ENCODE measurements at regions not wholly inside any gene's neighbourhood (a gene's known extent, or its start where the extent isn't known, plus 50 kb on each side); places are given as distances from the start of the nearest gene placed in this dataset.

DNA sequence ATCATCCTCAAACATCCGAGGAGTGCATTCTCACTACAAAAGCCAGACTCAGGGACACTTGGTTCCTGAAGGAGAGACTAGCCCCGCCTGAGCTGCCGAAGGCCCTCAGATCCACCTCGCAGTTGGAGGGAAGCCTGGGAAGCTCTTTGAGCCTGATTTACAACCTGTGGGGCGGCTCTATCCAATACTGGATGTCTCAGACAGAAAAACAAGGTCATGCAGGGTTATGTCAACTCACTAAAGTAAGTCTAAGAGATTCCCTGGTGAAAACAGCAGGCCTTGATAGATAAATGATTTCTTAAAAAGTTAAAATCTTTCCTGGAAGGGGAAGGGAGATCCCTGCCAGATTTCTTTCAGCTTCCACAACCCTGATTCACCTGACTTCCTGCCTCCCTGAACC lies 284.3 kb downstream of the CYP26B1 start:
- DNase-seq = no peak

DNA sequence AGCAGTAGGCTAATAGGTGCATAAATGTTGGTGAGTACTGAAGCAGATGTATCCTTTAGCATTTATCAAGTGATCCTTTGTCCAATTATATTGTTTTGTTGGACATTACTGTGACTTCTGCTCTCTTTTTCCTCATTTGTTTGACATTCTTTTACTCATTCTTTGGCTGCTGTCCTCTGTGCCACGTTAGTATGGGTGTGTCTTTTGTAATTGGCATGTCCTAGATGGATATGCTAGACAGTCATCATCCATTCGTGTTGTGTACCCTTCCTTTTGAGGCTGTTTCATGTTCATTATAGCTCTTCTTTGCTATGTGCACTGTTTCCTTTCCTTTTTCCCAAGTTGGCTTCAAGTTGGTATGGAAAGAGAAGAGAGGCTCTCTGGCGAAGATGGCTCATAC lies 284.7 kb downstream of the CYP26B1 start:
- Histone ChIP-seq H3K9me3 (no peaks in the 10 kb centered on the region), H3K4me3 (no peak overlapping the region), H3K4me1 (no peaks in the 10 kb centered on the region), H3K27me3 (peaks cover 0 to 3% (median 0%) of the 10 kb centered on the region in 3 donors), H3K36me3 (no peaks in the 10 kb centered on the region), H3K27ac (no peak overlapping the region)
- no peak for DNase-seq
- no peak for TF ChIP-seq EP300 (IDR thresholded peaks at IDR 0.05)
- TF ChIP-seq, protein P1, sequence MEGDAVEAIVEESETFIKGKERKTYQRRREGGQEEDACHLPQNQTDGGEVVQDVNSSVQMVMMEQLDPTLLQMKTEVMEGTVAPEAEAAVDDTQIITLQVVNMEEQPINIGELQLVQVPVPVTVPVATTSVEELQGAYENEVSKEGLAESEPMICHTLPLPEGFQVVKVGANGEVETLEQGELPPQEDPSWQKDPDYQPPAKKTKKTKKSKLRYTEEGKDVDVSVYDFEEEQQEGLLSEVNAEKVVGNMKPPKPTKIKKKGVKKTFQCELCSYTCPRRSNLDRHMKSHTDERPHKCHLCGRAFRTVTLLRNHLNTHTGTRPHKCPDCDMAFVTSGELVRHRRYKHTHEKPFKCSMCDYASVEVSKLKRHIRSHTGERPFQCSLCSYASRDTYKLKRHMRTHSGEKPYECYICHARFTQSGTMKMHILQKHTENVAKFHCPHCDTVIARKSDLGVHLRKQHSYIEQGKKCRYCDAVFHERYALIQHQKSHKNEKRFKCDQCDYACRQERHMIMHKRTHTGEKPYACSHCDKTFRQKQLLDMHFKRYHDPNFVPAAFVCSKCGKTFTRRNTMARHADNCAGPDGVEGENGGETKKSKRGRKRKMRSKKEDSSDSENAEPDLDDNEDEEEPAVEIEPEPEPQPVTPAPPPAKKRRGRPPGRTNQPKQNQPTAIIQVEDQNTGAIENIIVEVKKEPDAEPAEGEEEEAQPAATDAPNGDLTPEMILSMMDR (IDR thresholded peaks at IDR 0.05) = no peak
- TF ChIP-seq POLR2A (IDR thresholded peaks at IDR 0.05) = no peak
- no peak for TF ChIP-seq POLR2AphosphoS5 (IDR thresholded peaks at IDR 0.05)
- intact Hi-C loops (cut with DNase I; ENCODE audit: low total_unique reads) = no loop called here
- WGBS, 5 donors = 46 to 64% (median 56%) methylated on average over 3 of the region's 3 CpGs

More for the DNA sequence above, 284.3 kb downstream of the CYP26B1 start:
- Histone ChIP-seq H3K27me3 (peaks cover 0 to 3% (median 0%) of the 10 kb centered on the region in 3 donors), H3K4me1 (no peaks in the 10 kb centered on the region), H3K27ac (no peak overlapping the region), H3K36me3 (no peaks in the 10 kb centered on the region), H3K4me3 (no peak overlapping the region), H3K9me3 (no peaks in the 10 kb centered on the region)
- whole genome bisulfite sequencing, 5 donors = 62 to 73% (median 67%) methylated on average over 5 of the region's 5 CpGs
- intact Hi-C loops (cut with DNase I; ENCODE audit: low total_unique reads) = no loop called here
- TF ChIP-seq EP300 (IDR thresholded peaks at IDR 0.05) (no peak), POLR2AphosphoS5 (IDR thresholded peaks at IDR 0.05) (no peak), POLR2A (IDR thresholded peaks at IDR 0.05) (no peak)
- TF ChIP-seq, protein P1 (IDR thresholded peaks at IDR 0.05) = no peak

DNA sequence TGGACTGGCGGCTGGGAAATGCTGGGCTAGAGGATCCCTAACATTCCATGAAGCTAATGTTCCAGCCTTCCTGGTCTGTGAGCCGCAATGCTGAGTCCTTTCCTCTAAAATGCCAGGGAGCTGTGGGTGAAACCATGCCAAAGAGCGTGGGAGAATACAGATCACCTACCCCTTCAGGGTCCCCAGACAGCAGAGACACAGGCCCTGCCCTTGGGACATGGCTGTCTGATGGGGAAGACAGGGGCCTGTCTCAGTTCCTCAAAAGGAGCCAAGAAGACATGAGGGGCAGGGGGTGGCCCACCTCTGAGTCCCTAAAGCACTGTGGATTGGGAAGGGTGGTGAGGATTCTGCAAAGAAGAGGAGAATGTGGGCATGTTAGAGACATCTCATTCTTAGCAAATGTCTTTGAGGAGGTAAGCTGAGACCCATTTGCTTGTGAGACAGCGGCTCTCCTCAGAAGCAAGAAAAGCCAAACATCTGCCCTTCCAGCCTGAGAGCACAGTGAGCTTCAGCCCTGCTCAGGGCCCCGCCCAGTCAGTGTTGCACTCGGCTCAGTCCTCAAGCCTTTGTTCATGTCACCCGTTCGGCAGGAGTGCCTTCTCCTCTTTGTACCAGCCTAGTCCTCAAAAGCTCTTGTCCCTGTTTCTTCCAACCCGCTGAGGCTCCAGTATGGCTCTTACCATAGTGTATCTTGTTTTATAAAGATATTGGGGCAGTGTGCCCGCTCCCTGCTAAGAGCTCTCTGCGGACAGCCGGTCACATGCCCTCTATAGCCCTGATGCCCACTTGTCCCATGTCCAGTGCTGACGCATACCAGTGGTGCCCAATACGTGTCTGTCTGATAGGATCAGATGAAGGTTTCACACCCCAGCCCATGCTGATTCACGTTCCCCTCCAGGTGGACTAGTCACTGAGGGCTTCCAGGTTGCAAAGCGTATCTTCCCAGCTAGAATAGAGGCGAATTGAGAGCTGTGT lies 286.2 kb downstream of the CYP26B1 start:
- Histone ChIP-seq H3K27ac (no peak overlapping the region), H3K27me3 (peaks cover 0 to 3% (median 0%) of the 10 kb centered on the region in 3 donors), H3K9me3 (no peaks in the 10 kb centered on the region), H3K36me3 (no peaks in the 10 kb centered on the region), H3K4me1 (no peaks in the 10 kb centered on the region), H3K4me3 (no peak overlapping the region)
- no peak for DNase-seq
- 70 to 80% (median 76%) methylated on average over 17 of the region's 17 CpGs for WGBS, 5 donors
- intact Hi-C loops (cut with DNase I; ENCODE audit: low total_unique reads) = no loop called here
- TF ChIP-seq EP300 (IDR thresholded peaks at IDR 0.05) (no peak), POLR2A (IDR thresholded peaks at IDR 0.05) (no peak), POLR2AphosphoS5 (IDR thresholded peaks at IDR 0.05) (no peak)
- TF ChIP-seq, protein P1 (IDR thresholded peaks at IDR 0.05) = no peak

DNA sequence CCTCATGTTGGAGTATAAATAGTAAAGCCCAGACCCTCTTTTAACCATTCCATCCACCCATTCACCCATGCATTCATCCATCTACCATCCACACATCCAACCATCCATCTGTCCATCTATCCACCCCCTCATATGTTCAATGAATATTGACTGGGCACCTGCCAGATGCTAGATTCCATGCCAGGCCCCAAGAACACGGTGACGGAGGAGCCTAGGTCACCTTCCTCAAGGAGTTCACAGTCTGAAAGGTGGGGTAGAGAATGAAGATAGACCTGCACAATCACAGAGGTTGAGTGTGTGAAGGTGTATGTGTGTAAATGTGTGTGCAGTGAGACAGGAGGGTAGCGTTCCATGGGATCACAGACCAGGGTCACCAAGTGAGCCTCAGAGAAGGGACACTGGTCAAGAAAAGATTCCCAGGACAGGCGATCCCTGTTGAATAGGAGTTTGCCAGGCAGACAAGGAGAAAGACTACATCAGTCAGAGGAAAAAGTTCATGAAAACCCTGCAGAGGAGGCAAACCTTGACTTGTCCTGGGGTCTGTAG lies 287.2 kb downstream of the CYP26B1 start:
- no peaks in the 10 kb centered on the region for H3K4me1 ChIP-seq
- WGBS, 5 donors = 77 to 94% (median 86%) methylated on average over 4 of the region's 4 CpGs
- no peak for TF ChIP-seq POLR2A (IDR thresholded peaks at IDR 0.05)
- TF ChIP-seq, protein P1 (IDR thresholded peaks at IDR 0.05) = no peak
- no peak for TF ChIP-seq EP300 (IDR thresholded peaks at IDR 0.05)
- no peak for TF ChIP-seq POLR2AphosphoS5 (IDR thresholded peaks at IDR 0.05)
- no peak for DNase-seq
- H3K27ac ChIP-seq = no peak overlapping the region
- intact Hi-C loops (cut with DNase I; ENCODE audit: low total_unique reads) = no loop called here
- no peaks in the 10 kb centered on the region for H3K36me3 ChIP-seq
- peaks cover 0 to 3% (median 0%) of the 10 kb centered on the region in 3 donors for H3K27me3 ChIP-seq
- H3K4me3 ChIP-seq = no peak overlapping the region
- peaks cover 0 to 9% (median 4%) of the 10 kb centered on the region in 4 donors for H3K9me3 ChIP-seq

Data from stomach (tissue), 8 donors.